Psoas muscle (tissue), 7 donors: ENCODE measurements at regions not wholly inside any gene's neighbourhood (a gene's known extent, or its start where the extent isn't known, plus 50 kb on each side); places are given as distances from the start of the nearest gene placed in this dataset.

ENCODE experiments used
- ATAC-seq, 4 donors: fragments of 200-7000 bp; cut with Tn5 transposase; one replicate each; pipeline ENCODE4 v1.9.1; 2020; ENCODE audit warnings: moderate library complexity in 3 of 4, mild to moderate bottlenecking in 2 of 4
- DNase-seq, 2 donors: peaks; one replicate each; pipeline ENCODE4 v3.0.0-alpha.2; 2020
- H3K27ac ChIP-seq: fragments of 200-600 bp; one replicate; pipeline ENCODE4 v1.8.0; 2022
- H3K27me3 ChIP-seq, 3 donors: fragments of 200-600 bp in 1 of 3; one replicate each; pipeline versions ENCODE4 v1.6.1 to v1.8.0; 2013 to 2022; ENCODE audit warnings: low read length in 2 of 3, mild to moderate bottlenecking in 2 of 3, moderate library complexity in 1 of 3; ENCODE audit not compliant: insufficient read depth in 3 of 3
- H3K36me3 ChIP-seq, 2 donors: fragments of 200-600 bp in 1 of 2; one replicate each; pipeline versions ENCODE4 v1.6.1 to v1.8.0; 2013 to 2022; ENCODE audit warnings: low read depth in 1 of 2, mild to moderate bottlenecking in 1 of 2, moderate library complexity in 1 of 2; ENCODE audit not compliant: insufficient read depth in 1 of 2
- H3K4me1 ChIP-seq: fragments of 200-600 bp; one replicate; pipeline ENCODE4 v1.8.0; 2022
- H3K4me3 ChIP-seq: fragments of 200-600 bp; one replicate; pipeline ENCODE4 v1.8.0; 2022; ENCODE audit warnings: mild to moderate bottlenecking
- H3K9me3 ChIP-seq: fragments of 200-600 bp; one replicate; pipeline ENCODE4 v1.8.0; 2022
- CTCF ChIP-seq: fragments of 200-600 bp; IDR thresholded peaks from one replicate; pipeline ENCODE4 v1.8.0; 2022; ENCODE audit warnings: antibody characterized with exemption
- WGBS, 3 donors: extraction: QIAGEN DNeasy Blood & Tissue Kit; methylation state at CpG; one replicate each; pipeline versions ENCODE4 v1.1.6 to v1.1.7; 2013; 5-methylcytosine and 5-hydroxymethylcytosine counted together
- intact Hi-C, 2 donors: fragments of 100-400 bp; cut with DNase I; formaldehyde crosslinking; loops; one replicate each; pipeline versions ENCODE4 v1.11.0 to v1.14.2; 2022
- donor health status: healthy with polysubstance abuse.
- donor health status: DM: no; HTN: no; CAD: no; lungs with moderate emphysema.
- donor health status: Bipolar disorder and iron deficiency.
- donor health status: healthy.
- donor health status: DM: yes; HTN: yes; CAD: no.
- donor health status: DM: no; HTN: no; CAD: no.
- donor health status: DM: yes; HTN: yes; CAD: no.

GRCh38 chr6:71534921-71535320 is 246.3 kb downstream of the OGFRL1 start:
- no peaks in the 10 kb centered on the region for H3K27me3 ChIP-seq

GRCh38 chr6:71537717-71538116 is 249.1 kb downstream of the OGFRL1 start:
- no peak for ATAC-seq
- H3K27ac ChIP-seq: no peak overlapping the region
- 66 to 74% (median 72%) methylated on average over 1 of the region's 1 CpG for WGBS, 3 donors

More at GRCh38 chr6:71534921-71535320, 246.3 kb downstream of the OGFRL1 start:
- 55 to 64% (median 59%) methylated on average over 3 of the region's 3 CpGs for WGBS, 3 donors
- H3K4me1 ChIP-seq: no peaks in the 10 kb centered on the region
- no peak overlapping the region for H3K27ac ChIP-seq
- H3K4me3 ChIP-seq: no peak overlapping the region
- no peaks in the 10 kb centered on the region for H3K9me3 ChIP-seq
- intact Hi-C loops: loop anchor here (5.0 to 10.0 kb wide), 2 partner anchors 550 to 552 kb away; no protein-coding TSS in a partner anchor
- TF ChIP-seq CTCF: no peak
- ATAC-seq: no peak
- no peak for DNase-seq
- H3K36me3 ChIP-seq: no peaks in the 10 kb centered on the region

GRCh38 chr6:71544028-71544427 is 255.4 kb downstream of the OGFRL1 start:
- H3K36me3 ChIP-seq: no peaks in the 10 kb centered on the region
- H3K4me1 ChIP-seq: no peaks in the 10 kb centered on the region
- H3K27ac ChIP-seq: no peak overlapping the region
- no peaks in the 10 kb centered on the region for H3K9me3 ChIP-seq
- WGBS, 3 donors: 48 to 63% (median 53%) methylated on average over 4 of the region's 4 CpGs
- ATAC-seq (no peak), DNase-seq (no peak)
- no peaks in the 10 kb centered on the region for H3K27me3 ChIP-seq
- H3K4me3 ChIP-seq: no peak overlapping the region
- no peak for TF ChIP-seq CTCF
- intact Hi-C loops: loop anchor here in 1 of 2 donors (10.0 kb wide), 1 partner anchor 221 kb away; no protein-coding TSS in a partner anchor

More at GRCh38 chr6:71537717-71538116, 249.1 kb downstream of the OGFRL1 start:
- no peak overlapping the region for H3K4me3 ChIP-seq
- H3K27me3 ChIP-seq: no peaks in the 10 kb centered on the region
- no peaks in the 10 kb centered on the region for H3K4me1 ChIP-seq
- no peak for TF ChIP-seq CTCF
- no peak for DNase-seq
- intact Hi-C loops: loop anchor here in 1 of 2 donors (10.0 kb wide), 1 partner anchor 547 kb away; no protein-coding TSS in a partner anchor
- no peaks in the 10 kb centered on the region for H3K9me3 ChIP-seq
- no peaks in the 10 kb centered on the region for H3K36me3 ChIP-seq

- no peak overlapping the region for H3K4me3 ChIP-seq
- no peak overlapping the region for H3K27ac ChIP-seq
- no peaks in the 10 kb centered on the region for H3K27me3 ChIP-seq
- TF ChIP-seq CTCF: no peak
- intact Hi-C loops: loop anchor here in 1 of 2 donors (10.0 kb wide), 1 partner anchor 220 kb away; no protein-coding TSS in a partner anchor
- no peaks in the 10 kb centered on the region for H3K9me3 ChIP-seq
- DNase-seq (no peak), ATAC-seq (no peak)
- no peaks in the 10 kb centered on the region for H3K4me1 ChIP-seq
- no peaks in the 10 kb centered on the region for H3K36me3 ChIP-seq
Observed at GRCh38 chr6:71544906-71545305, 256.3 kb downstream of the OGFRL1 start.

GRCh38 chr6:71545905-71546304 is 257.3 kb downstream of the OGFRL1 start:
- no peak overlapping the region for H3K4me3 ChIP-seq
- no peaks in the 10 kb centered on the region for H3K4me1 ChIP-seq
- ATAC-seq (no peak), DNase-seq (no peak)
- no peak overlapping the region for H3K27ac ChIP-seq
- no peaks in the 10 kb centered on the region for H3K9me3 ChIP-seq
- WGBS, 3 donors: 92 to 98% (median 96%) methylated on average over 3 of the region's 3 CpGs
- H3K27me3 ChIP-seq: no peaks in the 10 kb centered on the region
- intact Hi-C loops: loop anchor here in 1 of 2 donors (10.0 kb wide), 1 partner anchor 219 kb away; no protein-coding TSS in a partner anchor
- no peaks in the 10 kb centered on the region for H3K36me3 ChIP-seq
- TF ChIP-seq CTCF: no peak
